AG10803 (cell line): ENCODE measurements at regions not wholly inside any gene's neighbourhood (a gene's known extent, or its start where the extent isn't known, plus 50 kb on each side); places are given as distances from the start of the nearest gene placed in this dataset.
A peak's percentile ranks its signal among the peaks of the same experiment; 100 is the strongest.

ENCODE experiments used
- DNase-seq: peaks from one replicate; pipeline ENCODE4 v3.0.0; 2010; ENCODE audit warnings: low read depth
- H3K4me3 ChIP-seq: 2 replicates; pipeline ENCODE4 v1.5.1; 2011; ENCODE audit warnings: mild to moderate bottlenecking, low read length, control low read depth
- TF ChIP-seq, protein P1 (sequence below): conservative IDR thresholded peaks from 2 replicates; pipeline ENCODE4 v1.5.1; 2011; ENCODE audit warnings: mild to moderate bottlenecking, low read length, control low read depth, inconsistent platforms

DNA sequence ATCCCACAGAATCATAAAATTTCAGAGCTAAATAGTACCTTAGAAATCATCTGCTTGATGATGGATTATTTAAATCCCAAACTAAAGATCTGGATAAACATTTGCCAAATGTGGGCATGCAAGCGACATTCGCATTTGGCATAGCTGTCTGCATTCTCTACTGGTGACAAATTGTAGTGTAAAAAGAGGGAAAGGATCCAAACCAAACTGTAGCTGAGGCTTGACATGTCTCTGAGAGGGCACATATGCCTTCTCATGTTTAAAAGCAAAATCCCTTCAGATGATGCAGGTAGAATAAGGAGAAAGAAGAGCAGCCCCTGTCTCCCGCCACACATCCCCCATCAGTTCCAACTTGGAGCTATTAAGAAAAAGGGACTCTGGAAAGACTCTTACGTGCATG is 257.5 kb upstream of the MTNR1B start:
- peak; percentile 13 for DNase-seq
- no peak overlapping the region for H3K4me3 ChIP-seq
- TF ChIP-seq, protein P1, sequence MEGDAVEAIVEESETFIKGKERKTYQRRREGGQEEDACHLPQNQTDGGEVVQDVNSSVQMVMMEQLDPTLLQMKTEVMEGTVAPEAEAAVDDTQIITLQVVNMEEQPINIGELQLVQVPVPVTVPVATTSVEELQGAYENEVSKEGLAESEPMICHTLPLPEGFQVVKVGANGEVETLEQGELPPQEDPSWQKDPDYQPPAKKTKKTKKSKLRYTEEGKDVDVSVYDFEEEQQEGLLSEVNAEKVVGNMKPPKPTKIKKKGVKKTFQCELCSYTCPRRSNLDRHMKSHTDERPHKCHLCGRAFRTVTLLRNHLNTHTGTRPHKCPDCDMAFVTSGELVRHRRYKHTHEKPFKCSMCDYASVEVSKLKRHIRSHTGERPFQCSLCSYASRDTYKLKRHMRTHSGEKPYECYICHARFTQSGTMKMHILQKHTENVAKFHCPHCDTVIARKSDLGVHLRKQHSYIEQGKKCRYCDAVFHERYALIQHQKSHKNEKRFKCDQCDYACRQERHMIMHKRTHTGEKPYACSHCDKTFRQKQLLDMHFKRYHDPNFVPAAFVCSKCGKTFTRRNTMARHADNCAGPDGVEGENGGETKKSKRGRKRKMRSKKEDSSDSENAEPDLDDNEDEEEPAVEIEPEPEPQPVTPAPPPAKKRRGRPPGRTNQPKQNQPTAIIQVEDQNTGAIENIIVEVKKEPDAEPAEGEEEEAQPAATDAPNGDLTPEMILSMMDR: no peak

DNA sequence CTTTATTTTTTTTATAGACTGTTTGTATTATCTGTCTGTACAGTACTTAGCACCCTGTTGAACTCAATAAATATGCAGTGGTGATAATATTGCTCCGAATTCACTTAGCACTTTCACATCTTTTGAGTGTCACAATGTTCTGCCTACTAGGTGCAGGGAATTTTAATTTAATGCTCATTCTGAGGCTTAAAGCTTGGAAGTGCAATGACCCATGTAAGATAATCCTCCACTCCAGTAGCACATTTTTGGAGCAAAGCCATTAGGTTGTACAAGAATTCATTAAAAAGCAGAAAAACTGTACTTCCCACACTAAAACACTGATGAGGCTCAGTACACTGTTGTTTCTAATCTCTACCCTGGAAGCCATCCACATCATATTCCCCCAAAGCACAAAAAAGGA is 255.3 kb upstream of the MTNR1B start:
- TF ChIP-seq, protein P1: no peak
- DNase-seq: no peak
- H3K4me3 ChIP-seq: no peak overlapping the region

- no peak for DNase-seq
- H3K4me3 ChIP-seq: no peak overlapping the region
- TF ChIP-seq, protein P1: no peak
These were observed 252.2 kb upstream of the MTNR1B start for GRCh38 chr11:92717240-92717639.

DNA sequence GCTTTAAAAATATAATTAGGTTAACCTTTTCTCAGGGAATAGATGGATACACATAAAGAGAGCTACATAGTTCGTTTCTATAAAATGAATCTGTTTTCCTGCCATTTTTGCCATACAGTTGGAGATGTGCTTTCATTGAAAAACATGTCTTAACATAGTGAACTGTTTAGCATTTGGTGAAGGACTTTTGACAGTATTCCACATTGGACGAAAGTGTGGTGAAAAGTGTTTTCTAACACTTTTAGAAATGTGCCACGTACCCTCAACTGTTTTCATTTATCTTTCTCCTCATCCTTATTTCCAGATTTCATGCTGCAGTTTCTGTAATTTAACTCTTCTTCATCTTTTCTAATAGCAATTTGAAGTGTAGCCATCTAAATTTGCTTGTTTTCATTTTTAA is 249.1 kb upstream of the MTNR1B start:
- TF ChIP-seq, protein P1: no peak
- no peak for DNase-seq
- no peak overlapping the region for H3K4me3 ChIP-seq

GRCh38 chr11:92725352-92725751 is 244.1 kb upstream of the MTNR1B start:
- TF ChIP-seq, protein P1: no peak
- H3K4me3 ChIP-seq: no peak overlapping the region
- no peak for DNase-seq

- TF ChIP-seq, protein P1: no peak
- no peak for DNase-seq
- H3K4me3 ChIP-seq: no peak overlapping the region
These were observed 242.3 kb upstream of the MTNR1B start for GRCh38 chr11:92727123-92727522.

GRCh38 chr11:92727769-92728168 is 241.7 kb upstream of the MTNR1B start:
- DNase-seq: no peak
- H3K4me3 ChIP-seq: no peak overlapping the region
- TF ChIP-seq, protein P1: no peak
